NB4 (cell line): ENCODE measurements at regions not wholly inside any gene's neighbourhood (a gene's known extent, or its start where the extent isn't known, plus 50 kb on each side); places are given as distances from the start of the nearest gene placed in this dataset.

Experiments used
- POLR2A ChIP-seq: IDR thresholded peaks from 2 replicates; pipeline ENCODE4 v1.6.1; 2011; ENCODE audit warnings: mild to moderate bottlenecking; ENCODE audit not compliant: insufficient read length; ENCODE audit errors: extremely low read depth
- TF ChIP-seq, protein P1 (sequence below): IDR thresholded peaks from one replicate; pipeline ENCODE4 v1.5.1; 2012; ENCODE audit warnings: low read depth, low read length
- TF ChIP-seq, protein P2 (sequence below): IDR thresholded peaks from 2 replicates; pipeline ENCODE4 v1.6.1; 2011; ENCODE audit warnings: low read depth, low read length

DNA sequence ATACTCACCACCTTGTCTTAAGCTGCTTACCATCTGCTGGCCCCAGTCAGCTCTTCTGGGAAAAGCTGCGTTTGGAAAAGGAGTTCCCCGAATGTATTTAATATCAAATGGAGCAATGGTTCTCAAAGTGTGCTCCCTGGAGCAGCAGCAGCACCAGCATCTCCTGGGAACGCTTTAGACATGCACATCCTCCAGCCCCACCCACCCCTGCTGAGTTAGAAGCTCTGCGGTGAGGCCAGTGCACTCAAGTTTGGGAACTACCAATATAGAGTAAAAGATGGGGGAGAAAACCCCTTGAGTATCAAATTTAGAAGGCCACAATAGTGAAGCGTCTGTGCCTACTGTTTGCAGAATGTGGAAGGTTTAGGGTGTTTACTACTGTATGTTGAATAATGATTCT lies 124.0 kb upstream of the TOPAZ1 start:
- TF ChIP-seq POLR2A, result no peak
- TF ChIP-seq, protein P1, sequence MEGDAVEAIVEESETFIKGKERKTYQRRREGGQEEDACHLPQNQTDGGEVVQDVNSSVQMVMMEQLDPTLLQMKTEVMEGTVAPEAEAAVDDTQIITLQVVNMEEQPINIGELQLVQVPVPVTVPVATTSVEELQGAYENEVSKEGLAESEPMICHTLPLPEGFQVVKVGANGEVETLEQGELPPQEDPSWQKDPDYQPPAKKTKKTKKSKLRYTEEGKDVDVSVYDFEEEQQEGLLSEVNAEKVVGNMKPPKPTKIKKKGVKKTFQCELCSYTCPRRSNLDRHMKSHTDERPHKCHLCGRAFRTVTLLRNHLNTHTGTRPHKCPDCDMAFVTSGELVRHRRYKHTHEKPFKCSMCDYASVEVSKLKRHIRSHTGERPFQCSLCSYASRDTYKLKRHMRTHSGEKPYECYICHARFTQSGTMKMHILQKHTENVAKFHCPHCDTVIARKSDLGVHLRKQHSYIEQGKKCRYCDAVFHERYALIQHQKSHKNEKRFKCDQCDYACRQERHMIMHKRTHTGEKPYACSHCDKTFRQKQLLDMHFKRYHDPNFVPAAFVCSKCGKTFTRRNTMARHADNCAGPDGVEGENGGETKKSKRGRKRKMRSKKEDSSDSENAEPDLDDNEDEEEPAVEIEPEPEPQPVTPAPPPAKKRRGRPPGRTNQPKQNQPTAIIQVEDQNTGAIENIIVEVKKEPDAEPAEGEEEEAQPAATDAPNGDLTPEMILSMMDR, result no peak
- TF ChIP-seq, protein P2, sequence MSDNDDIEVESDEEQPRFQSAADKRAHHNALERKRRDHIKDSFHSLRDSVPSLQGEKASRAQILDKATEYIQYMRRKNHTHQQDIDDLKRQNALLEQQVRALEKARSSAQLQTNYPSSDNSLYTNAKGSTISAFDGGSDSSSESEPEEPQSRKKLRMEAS, result no peak
